HG03097 (cell line): ENCODE measurements at regions not wholly inside any gene's neighbourhood (a gene's known extent, or its start where the extent isn't known, plus 50 kb on each side); places are given as distances from the start of the nearest gene placed in this dataset.

Experiments
- ATAC-seq: cut with Tn5 transposase; IDR thresholded peaks from one replicate; pipeline ENCODE4 v1.9.1; 2021; ENCODE audit not compliant: unreplicated experiment, low FRiP score

DNA sequence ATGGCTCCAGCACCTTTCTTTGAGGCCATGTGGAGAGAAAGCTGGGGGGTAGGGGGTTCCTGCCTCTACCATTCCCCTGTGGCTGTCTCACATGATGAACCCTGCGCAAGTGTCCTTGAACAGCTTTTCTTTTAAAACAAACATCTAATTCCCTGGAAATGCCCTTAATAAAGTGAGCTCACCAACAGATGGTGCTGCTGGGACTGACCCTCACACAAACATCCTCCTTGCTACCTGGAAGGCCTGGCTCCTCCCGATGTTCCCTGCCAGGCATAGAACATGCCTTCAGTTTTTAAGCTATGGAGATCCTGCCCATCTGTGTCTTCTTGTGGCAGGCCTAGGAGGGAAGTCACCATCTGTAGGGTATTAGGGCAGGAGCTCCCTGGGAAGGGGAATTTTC, 60.7 kb upstream of the GATA6 start:
- ATAC-seq = no peak

DNA sequence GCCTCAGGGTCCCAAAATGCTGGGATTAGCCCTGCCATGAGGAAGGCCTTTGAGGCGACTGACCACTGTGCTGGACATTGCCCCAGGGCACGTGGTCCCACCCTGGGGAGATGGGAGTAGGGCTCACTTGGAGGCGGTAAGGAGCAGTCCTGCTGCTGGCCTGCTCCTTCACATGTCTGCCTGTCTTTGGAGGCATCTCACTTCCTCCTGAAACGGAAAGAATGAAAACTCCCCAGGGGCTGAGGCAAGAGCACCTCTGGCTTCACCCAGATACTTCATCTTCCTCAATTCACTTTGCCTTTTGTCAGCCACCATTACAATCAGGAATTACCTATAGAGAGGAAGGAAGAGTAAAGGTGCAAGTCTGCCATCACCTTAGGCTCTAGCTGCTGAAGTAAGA, 59.9 kb upstream of the GATA6 start:
- no peak for ATAC-seq

DNA sequence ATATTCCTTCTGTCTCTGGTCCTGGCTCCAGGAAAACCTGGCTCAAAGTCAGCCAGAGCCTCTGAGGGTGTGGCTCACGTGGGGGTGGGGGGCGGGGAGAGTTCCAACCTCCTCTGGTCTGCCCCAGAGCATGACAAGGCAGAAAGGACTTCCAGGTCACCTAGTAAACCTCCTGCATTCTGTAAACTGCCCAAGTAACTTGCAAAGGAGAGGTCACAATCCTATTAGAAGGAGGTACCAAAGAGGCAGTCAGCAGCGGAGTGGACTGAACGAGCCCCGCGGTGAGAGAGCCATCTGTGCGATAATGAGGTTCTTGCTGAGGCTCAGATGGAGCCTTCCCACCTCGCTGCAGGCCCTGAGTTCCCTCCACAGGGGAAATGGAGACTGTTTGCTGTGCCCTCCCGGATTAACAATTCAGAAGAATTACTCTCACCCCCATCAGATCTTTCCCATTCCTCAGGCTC, 58.9 kb upstream of the GATA6 start:
- no peak for ATAC-seq

DNA sequence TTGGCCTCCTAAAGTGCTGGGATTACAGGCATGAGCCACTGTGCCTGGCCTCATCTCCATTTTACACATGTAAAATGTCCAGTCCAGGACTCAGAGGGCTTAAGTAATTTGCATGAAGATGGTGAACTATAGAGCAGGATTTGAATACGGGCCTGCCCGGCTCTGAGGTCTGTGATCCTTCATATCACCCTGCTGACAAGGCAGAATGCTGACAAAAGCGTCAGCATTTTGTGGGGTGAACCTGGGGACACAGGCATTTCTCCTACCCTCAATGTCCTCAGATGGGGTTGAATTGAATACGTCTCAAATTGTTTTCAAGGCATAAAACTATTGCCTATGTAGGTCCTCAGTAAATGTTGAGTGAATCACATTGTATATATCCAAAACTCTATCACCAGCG, 57.2 kb upstream of the GATA6 start:
- no peak for ATAC-seq

DNA sequence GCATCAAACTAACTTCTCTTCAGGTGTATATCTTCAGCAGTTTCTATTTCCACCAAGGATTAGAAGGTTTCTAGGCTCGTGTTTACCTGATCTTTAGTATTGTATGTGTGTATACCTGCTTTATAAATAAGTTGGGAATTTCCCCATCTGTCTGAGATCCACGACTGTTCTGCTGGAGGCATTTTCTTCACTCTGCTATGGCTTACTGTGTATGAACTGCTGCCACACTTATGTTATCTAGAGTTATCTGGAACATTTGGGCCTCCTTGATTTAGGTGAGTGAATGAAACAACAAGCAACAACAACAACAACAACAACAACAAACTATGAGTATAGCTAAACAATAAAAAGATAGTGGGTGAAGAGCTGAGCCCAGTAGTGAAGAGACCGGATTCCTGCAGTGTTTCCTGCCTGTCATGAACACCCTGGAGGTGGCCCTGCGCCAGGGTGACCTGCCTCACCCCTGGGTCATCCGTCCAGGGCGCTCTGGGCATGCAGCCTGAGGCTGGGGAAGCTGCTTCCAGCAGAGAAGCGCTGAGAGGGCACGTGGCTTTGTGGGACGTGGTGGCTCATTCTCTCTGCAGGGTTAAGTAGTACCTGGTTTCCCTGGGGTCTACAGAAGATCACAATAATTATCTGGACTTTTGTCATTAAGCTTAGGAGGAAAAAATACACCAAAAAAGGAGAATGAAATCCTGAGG, 56.1 kb upstream of the GATA6 start:
- no peak for ATAC-seq

DNA sequence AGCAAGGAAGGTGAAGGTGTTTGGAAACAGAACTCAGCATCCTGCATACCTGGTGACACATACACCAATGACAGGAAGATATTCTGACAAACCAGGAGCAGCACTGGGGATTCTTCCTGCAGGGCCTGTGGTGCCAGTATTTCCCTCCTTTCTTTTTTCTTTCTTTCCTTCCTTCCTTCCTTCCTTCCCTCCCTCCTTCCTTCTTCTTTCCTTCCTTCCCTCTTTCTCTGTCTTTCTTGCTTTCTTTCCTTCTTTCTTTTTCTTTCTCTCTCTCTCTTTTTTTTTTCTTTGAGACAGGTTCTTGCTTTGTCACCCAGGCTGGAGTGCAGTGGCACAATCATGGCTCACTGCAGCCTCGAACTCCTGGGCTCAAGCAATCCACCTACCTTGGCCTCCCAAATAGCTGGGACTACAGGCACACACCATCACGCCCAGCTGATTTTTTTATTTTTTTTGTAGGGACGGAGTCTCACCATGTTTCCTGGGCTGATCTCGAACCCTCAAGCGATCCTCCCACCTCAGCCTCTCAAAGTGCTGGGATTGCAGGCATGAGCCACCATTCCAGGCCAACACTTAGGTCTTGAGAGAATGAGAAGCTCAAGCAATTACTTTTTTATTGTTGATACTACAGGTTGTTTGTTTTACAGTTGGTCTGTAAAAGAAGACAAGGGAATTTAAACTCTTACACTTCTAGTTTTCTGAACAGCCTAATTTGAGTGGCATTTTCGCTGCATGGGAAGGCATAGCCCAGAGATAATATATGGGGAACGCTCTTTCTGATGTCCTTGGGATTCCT, 54.7 kb upstream of the GATA6 start:
- ATAC-seq = no peak

DNA sequence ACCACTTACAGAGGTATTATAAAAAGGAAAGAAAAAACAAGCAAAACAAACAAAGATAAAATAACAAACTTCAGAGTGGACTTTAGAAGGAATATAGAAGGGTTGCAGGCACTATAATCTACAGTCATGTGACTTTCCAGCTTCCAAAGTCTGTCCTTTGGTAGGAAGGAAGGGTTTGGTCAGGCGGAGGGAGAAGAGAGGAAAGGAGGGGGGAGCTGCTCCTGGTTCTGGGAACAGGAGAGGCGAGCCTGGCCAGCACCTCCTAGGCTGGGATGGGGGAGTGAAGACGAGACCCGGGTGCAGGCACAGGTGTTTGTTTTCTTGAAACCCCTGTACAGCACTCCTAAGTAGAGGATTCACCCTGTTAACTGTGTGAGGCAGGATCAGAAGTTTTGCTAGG, 53.8 kb upstream of the GATA6 start:
- ATAC-seq = no peak
